ENCODE measurements at regions not wholly inside any gene's neighbourhood (a gene's known extent, or its start where the extent isn't known, plus 50 kb on each side); places are given as distances from the start of the nearest gene placed in this dataset.

DNA sequence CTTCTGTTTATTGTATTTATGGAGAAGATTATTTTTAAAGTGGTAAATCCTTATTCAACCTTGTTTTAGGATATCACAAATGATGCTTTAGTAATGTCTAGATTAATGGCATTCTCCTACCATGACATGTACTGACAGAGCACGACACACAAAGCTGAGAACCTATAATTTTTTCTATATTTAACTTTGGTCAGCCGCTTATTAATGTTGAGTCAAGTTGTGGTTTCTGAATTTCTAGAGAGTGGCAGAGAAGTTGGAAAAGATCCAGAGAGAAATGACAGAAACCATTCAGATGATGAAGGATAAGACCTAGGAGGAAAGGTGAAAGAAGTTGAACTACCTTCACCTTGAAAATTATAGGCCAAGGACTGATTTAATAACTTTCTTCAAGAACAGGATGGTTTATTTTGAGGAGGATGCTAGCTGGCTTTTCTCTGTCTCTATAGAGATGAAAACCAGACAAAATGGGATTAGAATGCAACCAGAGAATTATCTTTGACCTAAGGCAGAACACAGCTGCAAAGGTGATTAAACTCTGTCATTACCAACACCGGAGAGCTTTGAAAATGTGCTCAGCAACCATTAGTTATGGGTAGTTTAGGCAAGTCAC is 62.6 kb upstream of the TSPAN5 start:
- TF ChIP-seq, protein P1, sequence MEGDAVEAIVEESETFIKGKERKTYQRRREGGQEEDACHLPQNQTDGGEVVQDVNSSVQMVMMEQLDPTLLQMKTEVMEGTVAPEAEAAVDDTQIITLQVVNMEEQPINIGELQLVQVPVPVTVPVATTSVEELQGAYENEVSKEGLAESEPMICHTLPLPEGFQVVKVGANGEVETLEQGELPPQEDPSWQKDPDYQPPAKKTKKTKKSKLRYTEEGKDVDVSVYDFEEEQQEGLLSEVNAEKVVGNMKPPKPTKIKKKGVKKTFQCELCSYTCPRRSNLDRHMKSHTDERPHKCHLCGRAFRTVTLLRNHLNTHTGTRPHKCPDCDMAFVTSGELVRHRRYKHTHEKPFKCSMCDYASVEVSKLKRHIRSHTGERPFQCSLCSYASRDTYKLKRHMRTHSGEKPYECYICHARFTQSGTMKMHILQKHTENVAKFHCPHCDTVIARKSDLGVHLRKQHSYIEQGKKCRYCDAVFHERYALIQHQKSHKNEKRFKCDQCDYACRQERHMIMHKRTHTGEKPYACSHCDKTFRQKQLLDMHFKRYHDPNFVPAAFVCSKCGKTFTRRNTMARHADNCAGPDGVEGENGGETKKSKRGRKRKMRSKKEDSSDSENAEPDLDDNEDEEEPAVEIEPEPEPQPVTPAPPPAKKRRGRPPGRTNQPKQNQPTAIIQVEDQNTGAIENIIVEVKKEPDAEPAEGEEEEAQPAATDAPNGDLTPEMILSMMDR (IDR thresholded peaks at IDR 0.05; ENCODE audit: unreplicated experiment), result no peak
- BruUV-seq (replicated peaks), result no TSS peak
- CTCF ChIA-PET, result no interaction called here
- H3K9me3 Mint-ChIP-seq (ENCODE audit: low read depth, unreplicated experiment), result no peaks in the 10 kb centered on the region
- DNase-seq, result no peak
- H3K4me1 Mint-ChIP-seq (ENCODE audit: low read depth, unreplicated experiment), result no peaks in the 10 kb centered on the region
- no peak overlapping the region for H3K4me3 Mint-ChIP-seq (ENCODE audit: low read depth, unreplicated experiment)
- no peaks in the 10 kb centered on the region for H3K36me3 Mint-ChIP-seq (ENCODE audit: insufficient read depth, unreplicated experiment)
- intact Hi-C loops (cut with micrococcal nuclease; ENCODE audit: unreplicated experiment), result no loop called here
- H3K27ac Mint-ChIP-seq (ENCODE audit: unreplicated experiment), result no peak overlapping the region
- no peaks in the 10 kb centered on the region for H3K27me3 Mint-ChIP-seq (ENCODE audit: unreplicated experiment)

- Mint-ChIP-seq H3K27me3 (ENCODE audit: unreplicated experiment) (no peaks in the 10 kb centered on the region), H3K36me3 (ENCODE audit: insufficient read depth, unreplicated experiment) (no peaks in the 10 kb centered on the region), H3K4me3 (ENCODE audit: low read depth, unreplicated experiment) (no peak overlapping the region), H3K9me3 (ENCODE audit: low read depth, unreplicated experiment) (no peaks in the 10 kb centered on the region), H3K27ac (ENCODE audit: unreplicated experiment) (no peak overlapping the region), H3K4me1 (ENCODE audit: low read depth, unreplicated experiment) (no peaks in the 10 kb centered on the region)
- DNase-seq, result no peak
- intact Hi-C loops (cut with micrococcal nuclease; ENCODE audit: unreplicated experiment), result no loop called here
- TF ChIP-seq, protein P1 (IDR thresholded peaks at IDR 0.05; ENCODE audit: unreplicated experiment), result no peak
- CTCF ChIA-PET, result interaction anchor here (0.5 kb wide), 1 partner anchor 494 kb away, joined by 5 read pairs; no protein-coding TSS in a partner anchor
- BruUV-seq (replicated peaks), result no TSS peak
Measured at GRCh38 chr4:98716796-98717195, 58.4 kb upstream of the TSPAN5 start.

DNA sequence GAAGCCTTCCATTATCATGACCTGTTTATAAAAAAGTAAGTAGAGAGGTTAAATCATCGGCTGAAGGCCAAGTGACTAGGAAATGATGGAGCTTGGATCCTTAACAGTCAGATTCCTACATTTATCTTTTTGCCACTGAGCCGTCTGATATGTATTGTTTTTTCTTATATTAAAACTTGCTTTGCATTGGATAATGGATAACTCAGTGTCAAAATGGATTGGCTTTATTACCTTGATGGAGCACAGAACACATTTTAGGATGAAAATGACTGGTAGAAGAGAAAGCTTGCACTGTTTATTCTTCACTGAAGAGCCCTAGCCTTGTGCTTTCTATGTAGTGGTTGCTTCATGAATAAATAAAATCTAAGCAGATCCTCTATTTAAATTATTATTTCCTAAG is 54.2 kb upstream of the TSPAN5 start:
- TF ChIP-seq, protein P1 (IDR thresholded peaks at IDR 0.05; ENCODE audit: unreplicated experiment), result no peak
- no peaks in the 10 kb centered on the region for H3K36me3 Mint-ChIP-seq (ENCODE audit: insufficient read depth, unreplicated experiment)
- H3K27ac Mint-ChIP-seq (ENCODE audit: unreplicated experiment), result no peak overlapping the region
- no TSS peak for BruUV-seq (replicated peaks)
- no peaks in the 10 kb centered on the region for H3K27me3 Mint-ChIP-seq (ENCODE audit: unreplicated experiment)
- intact Hi-C loops (cut with micrococcal nuclease; ENCODE audit: unreplicated experiment), result no loop called here
- H3K9me3 Mint-ChIP-seq (ENCODE audit: low read depth, unreplicated experiment), result no peaks in the 10 kb centered on the region
- H3K4me1 Mint-ChIP-seq (ENCODE audit: low read depth, unreplicated experiment), result no peaks in the 10 kb centered on the region
- no peak overlapping the region for H3K4me3 Mint-ChIP-seq (ENCODE audit: low read depth, unreplicated experiment)
- DNase-seq, result no peak
- CTCF ChIA-PET, result no interaction called here

DNA sequence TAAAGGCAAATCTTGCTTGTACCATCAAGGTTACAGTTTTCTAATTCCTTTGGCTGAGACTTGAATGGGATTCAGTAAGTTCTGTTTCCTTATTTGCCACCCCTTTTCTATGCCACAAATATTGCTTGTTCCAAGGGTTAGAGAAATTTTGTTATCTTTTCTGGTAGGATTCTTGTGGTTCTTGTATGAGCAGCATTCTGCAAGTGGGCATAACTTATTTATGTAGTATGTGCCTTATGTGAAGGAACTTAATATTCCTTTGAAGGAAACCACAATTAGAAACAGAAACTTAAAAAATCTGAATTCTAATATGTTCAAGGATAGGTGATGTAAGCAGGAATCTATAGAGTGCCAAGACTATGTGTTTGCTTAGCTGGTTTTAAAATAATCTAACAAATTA is 53.1 kb upstream of the TSPAN5 start:
- no peak for DNase-seq
- no TSS peak for BruUV-seq (replicated peaks)
- H3K36me3 Mint-ChIP-seq (ENCODE audit: insufficient read depth, unreplicated experiment), result no peaks in the 10 kb centered on the region
- H3K4me3 Mint-ChIP-seq (ENCODE audit: low read depth, unreplicated experiment), result no peak overlapping the region
- H3K27ac Mint-ChIP-seq (ENCODE audit: unreplicated experiment), result no peak overlapping the region
- intact Hi-C loops (cut with micrococcal nuclease; ENCODE audit: unreplicated experiment), result no loop called here
- TF ChIP-seq, protein P1 (IDR thresholded peaks at IDR 0.05; ENCODE audit: unreplicated experiment), result no peak
- H3K9me3 Mint-ChIP-seq (ENCODE audit: low read depth, unreplicated experiment), result no peaks in the 10 kb centered on the region
- CTCF ChIA-PET, result no interaction called here
- H3K4me1 Mint-ChIP-seq (ENCODE audit: low read depth, unreplicated experiment), result no peaks in the 10 kb centered on the region
- H3K27me3 Mint-ChIP-seq (ENCODE audit: unreplicated experiment), result no peaks in the 10 kb centered on the region

Measured in Calu3 (cell line).